ENCODE measurements at regions not wholly inside any gene's neighbourhood (a gene's known extent, or its start where the extent isn't known, plus 50 kb on each side); places are given as distances from the start of the nearest gene placed in this dataset.

GRCh38 chr6:90939906-90940305 is 353.0 kb upstream of the MAP3K7 start:
- ChIA-PET CTCF (no interaction called here), POLR2A (ENCODE audit: low non-redundant PET) (no interaction called here)
- no peak overlapping the region for H3K27ac ChIP-seq
- no peak for TF ChIP-seq CTCF (conservative IDR thresholded peaks at IDR 0.05; ENCODE audit: low read depth)
- no peak for DNase-seq (ENCODE audit: low spot score)

- ChIA-PET CTCF (interaction anchor here (1.0 kb wide), 1 partner anchor 144 kb away, joined by 3 read pairs; no protein-coding TSS in a partner anchor), POLR2A (ENCODE audit: low non-redundant PET) (no interaction called here)
These were observed 351.2 kb upstream of the MAP3K7 start for GRCh38 chr6:90938122-90938521.

GRCh38 chr6:90936286-90936685 is 349.4 kb upstream of the MAP3K7 start:
- POLR2A ChIA-PET (ENCODE audit: low non-redundant PET): no interaction called here
- CTCF ChIA-PET: interaction anchor here (0.6 kb wide), 1 partner anchor 533 kb away, joined by 3 read pairs; no protein-coding TSS in a partner anchor

More at GRCh38 chr6:90938122-90938521, 351.2 kb upstream of the MAP3K7 start:
- no peak overlapping the region for H3K27ac ChIP-seq
- DNase-seq (ENCODE audit: low spot score): no peak
- no peak for TF ChIP-seq CTCF (conservative IDR thresholded peaks at IDR 0.05; ENCODE audit: low read depth)

GRCh38 chr6:90934966-90935365 is 348.1 kb upstream of the MAP3K7 start:
- no peak overlapping the region for H3K27ac ChIP-seq
- POLR2A ChIA-PET (ENCODE audit: low non-redundant PET): no interaction called here
- no peak for TF ChIP-seq CTCF (conservative IDR thresholded peaks at IDR 0.05; ENCODE audit: low read depth)
- CTCF ChIA-PET: interaction anchor here (0.7 kb wide), 1 partner anchor 224 kb away, joined by 5 read pairs; no protein-coding TSS in a partner anchor
- DNase-seq (ENCODE audit: low spot score): no peak

More at GRCh38 chr6:90936286-90936685, 349.4 kb upstream of the MAP3K7 start:
- no peak overlapping the region for H3K27ac ChIP-seq
- no peak for TF ChIP-seq CTCF (conservative IDR thresholded peaks at IDR 0.05; ENCODE audit: low read depth)
- DNase-seq (ENCODE audit: low spot score): no peak

GRCh38 chr6:90934081-90934480 is 347.2 kb upstream of the MAP3K7 start:
- no peak overlapping the region for H3K27ac ChIP-seq
- POLR2A ChIA-PET (ENCODE audit: low non-redundant PET): no interaction called here
- no peak for TF ChIP-seq CTCF (conservative IDR thresholded peaks at IDR 0.05; ENCODE audit: low read depth)
- DNase-seq (ENCODE audit: low spot score): no peak
- CTCF ChIA-PET: interaction anchor here (1.1 kb wide), 1 partner anchor 9 kb away, joined by 3 read pairs; no protein-coding TSS in a partner anchor

- no peak for DNase-seq (ENCODE audit: low spot score)
- POLR2A ChIA-PET (ENCODE audit: low non-redundant PET): no interaction called here
- TF ChIP-seq CTCF (conservative IDR thresholded peaks at IDR 0.05; ENCODE audit: low read depth): no peak
- H3K27ac ChIP-seq: no peak overlapping the region
- CTCF ChIA-PET: interaction anchor here (0.8 kb wide), 1 partner anchor 8 kb away, joined by 3 read pairs; no protein-coding TSS in a partner anchor
These were observed 345.5 kb upstream of the MAP3K7 start for GRCh38 chr6:90932351-90932750.
